HL-60 (cell line): ENCODE measurements at regions not wholly inside any gene's neighbourhood (a gene's known extent, or its start where the extent isn't known, plus 50 kb on each side); places are given as distances from the start of the nearest gene placed in this dataset.

Experiments used
- CTCF ChIP-seq: IDR thresholded peaks from one replicate; pipeline ENCODE4 v1.5.1; 2011; ENCODE audit warnings: low read length, control low read depth, inconsistent platforms; ENCODE audit not compliant: insufficient read depth
- GABPA ChIP-seq: IDR thresholded peaks from 2 replicates; pipeline ENCODE4 v1.6.1; 2012; ENCODE audit warnings: low read depth
- POLR2AphosphoS5 ChIP-seq: IDR thresholded peaks from 2 replicates; pipeline ENCODE4 v1.6.1; 2012; ENCODE audit warnings: low read depth
- REST ChIP-seq: IDR thresholded peaks from 2 replicates; pipeline ENCODE4 v1.6.1; 2012; ENCODE audit warnings: low read depth; ENCODE audit not compliant: insufficient replicate concordance

- TF ChIP-seq POLR2AphosphoS5 (no peak), CTCF (no peak), REST (no peak), GABPA (no peak)
These were observed 84.8 kb upstream of the ITGA1 start for GRCh38 chr5:52702877-52703276.
